ENCODE measurements at regions not wholly inside any gene's neighbourhood (a gene's known extent, or its start where the extent isn't known, plus 50 kb on each side); places are given as distances from the start of the nearest gene placed in this dataset.
"Not testable (repeated sequence)": the region's sequence is repeated elsewhere in the genome, so short reads cannot be mapped to it uniquely, and the experiment has no call there.

DNA sequence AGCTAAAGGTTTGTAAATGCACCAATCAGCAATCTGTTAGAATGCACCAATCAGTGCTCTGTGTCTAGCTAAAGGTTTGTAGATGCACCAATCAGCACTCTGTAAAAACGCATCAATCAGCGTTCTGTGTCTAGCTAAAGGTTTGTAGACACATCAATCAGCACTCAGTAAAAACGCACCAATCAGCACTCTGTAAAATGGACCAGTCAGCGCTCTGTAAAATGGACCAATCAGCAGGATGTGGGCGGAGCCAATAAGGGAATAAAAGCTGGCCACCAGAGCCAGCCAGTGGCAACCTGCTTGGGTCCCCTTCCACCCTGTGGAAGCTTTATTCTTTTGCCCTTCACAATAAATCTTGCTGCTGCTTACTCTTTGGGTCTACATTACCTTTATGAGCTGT, 76.0 kb downstream of the FOXG1 start:
- TF ChIP-seq POLR2A (IDR thresholded peaks at IDR 0.05; ENCODE audit: low read depth); POLR2AphosphoS5 (IDR thresholded peaks at IDR 0.05); EP300 (IDR thresholded peaks at IDR 0.05): not testable (repeated sequence)
